SK-N-SH (cell line): ENCODE measurements at regions not wholly inside any gene's neighbourhood (a gene's known extent, or its start where the extent isn't known, plus 50 kb on each side); places are given as distances from the start of the nearest gene placed in this dataset.
A peak's percentile ranks its signal among the peaks of the same experiment; 100 is the strongest.
"Not testable (repeated sequence)": the region's sequence is repeated elsewhere in the genome, so short reads cannot be mapped to it uniquely, and the experiment has no call there.

ENCODE experiments used
- CTCF ChIA-PET: fragments of 300-600, 350-600 bp; formaldehyde crosslinking; extraction: SDS; loops from one replicate; lab custom pipeline; 2021; lab: Yijun Ruan, JAX
- POLR2A ChIA-PET: fragments of 350-600 bp; sonication (Branson Sonifier 250); formaldehyde crosslinking; extraction: SDS; loops from one replicate; lab custom pipeline; 2020; ENCODE audit warnings: antibody characterized with exemption, inconsistent platforms; lab: Yijun Ruan, JAX
- DNase-seq: peaks from one replicate; pipeline ENCODE4 v3.0.0; 2012
- H2AFZ ChIP-seq: fragments of 200-600 bp; sonication (generic); 2 replicates; pipeline ENCODE4 v1.8.1; 2016; ENCODE audit warnings: antibody characterized with exemption, mild to moderate bottlenecking, low read depth
- H3F3A ChIP-seq: fragments of 200-600 bp; sonication (generic); replicated peaks from 2 replicates; pipeline ENCODE3; 2016; ENCODE audit warnings: antibody characterized with exemption, mild to moderate bottlenecking; ENCODE audit not compliant: insufficient read depth
- H3K27ac ChIP-seq, 2 experiments: fragments of 200-500 bp in 1 of 2; fragments of 200-600 bp in 1 of 2; sonication (Bioruptor generic) in 1 of 2; sonication (generic), shearing (Covaris generic) in 1 of 2; 2 replicates each; pipeline versions ENCODE4 v1.5.1 to v1.6.1; 2014 to 2016; ENCODE audit warnings: low read depth in 2 of 2, inconsistent platforms in 1 of 2, low read length in 1 of 2, mild to moderate bottlenecking in 1 of 2, mixed read lengths in 1 of 2
- H3K27me3 ChIP-seq: fragments of 200-600 bp; sonication (generic), shearing (Covaris generic); 2 replicates; pipeline ENCODE4 v1.6.1; 2016; ENCODE audit warnings: mixed run types; ENCODE audit not compliant: insufficient read depth
- H3K36me3 ChIP-seq, 2 experiments: fragments of 200-500 bp in 1 of 2; fragments of 200-600 bp in 1 of 2; sonication (Bioruptor generic) in 1 of 2; sonication (generic) in 1 of 2; replicated peaks in 1 of 2; 2 replicates each; pipeline versions ENCODE3 to v1.5.1; 2014 to 2016; ENCODE audit warnings: low read length in 1 of 2, mild to moderate bottlenecking in 1 of 2; ENCODE audit not compliant: insufficient read depth in 2 of 2, control insufficient read depth in 1 of 2
- H3K4me1 ChIP-seq, 2 experiments: fragments of 200-500 bp in 1 of 2; fragments of 200-600 bp in 1 of 2; sonication (Bioruptor generic) in 1 of 2; sonication (generic), shearing (Covaris generic) in 1 of 2; 2 replicates each; pipeline versions ENCODE4 v1.5.1 to v1.6.1; 2014 to 2016; ENCODE audit warnings: low read depth in 1 of 2, low read length in 1 of 2, mixed run types in 1 of 2; ENCODE audit not compliant: insufficient read depth in 2 of 2, control insufficient read depth in 1 of 2
- H3K4me2 ChIP-seq: fragments of 200-600 bp; sonication (generic), shearing (Covaris generic); 2 replicates; pipeline ENCODE4 v1.6.1; 2017; ENCODE audit warnings: mixed run types
- H3K4me3 ChIP-seq, 2 experiments: fragments of 200-500 bp in 1 of 2; fragments of 200-600 bp in 1 of 2; sonication (Bioruptor generic) in 1 of 2; sonication (generic), shearing (Covaris generic) in 1 of 2; 2 replicates each; pipeline versions ENCODE4 v1.5.1 to v1.8.1; 2014 to 2016; ENCODE audit warnings: low read depth in 2 of 2, inconsistent platforms in 1 of 2, low read length in 1 of 2, mild to moderate bottlenecking in 1 of 2, mixed read lengths in 1 of 2, moderate library complexity in 1 of 2
- H3K79me2 ChIP-seq: fragments of 200-600 bp; sonication (generic); 2 replicates; pipeline ENCODE4 v1.8.1; 2017; ENCODE audit warnings: mild to moderate bottlenecking; ENCODE audit not compliant: insufficient read depth
- H3K9ac ChIP-seq: fragments of 200-600 bp; sonication (generic); 2 replicates; pipeline ENCODE4 v1.6.1; 2017; ENCODE audit warnings: mixed run types
- H3K9me2 ChIP-seq: fragments of 200-600 bp; sonication (generic); 2 replicates; pipeline ENCODE4 v1.6.1; 2017; ENCODE audit warnings: mixed run types
- H3K9me3 ChIP-seq: fragments of 200-600 bp; sonication (generic); 2 replicates; pipeline ENCODE4 v1.6.1; 2017; ENCODE audit warnings: mixed run types, mild to moderate bottlenecking, moderate library complexity
- H4K20me1 ChIP-seq: fragments of 200-600 bp; sonication (generic); 2 replicates; pipeline ENCODE4 v1.6.1; 2017; ENCODE audit warnings: mild to moderate bottlenecking, mixed run types; ENCODE audit not compliant: insufficient read depth
- CHD2 ChIP-seq: fragments of 150-350 bp; IDR thresholded peaks from 2 replicates; pipeline ENCODE4 v1.6.1; 2018; ENCODE audit warnings: low read length; ENCODE audit not compliant: partially characterized antibody
- EP300 ChIP-seq, 2 experiments: IDR thresholded peaks; 2 replicates each; pipeline versions ENCODE4 v1.4.0 to v1.6.1; 2012; ENCODE audit warnings: borderline replicate concordance in 1 of 2, low read depth in 1 of 2, low read length in 1 of 2
- FOXJ3 ChIP-seq: sonication (generic); formaldehyde crosslinking; IDR thresholded peaks from 2 replicates; pipeline ENCODE4 v1.5.1; 2020; ENCODE audit warnings: mild to moderate bottlenecking, missing genetic modification reagents
- GATA2 ChIP-seq: sonication (generic); formaldehyde crosslinking; IDR thresholded peaks from 2 replicates; pipeline ENCODE4 v1.5.0; 2020; ENCODE audit warnings: mild to moderate bottlenecking, missing genetic modification reagents
- POLR2AphosphoS5 ChIP-seq: IDR thresholded peaks from 2 replicates; pipeline ENCODE4 v1.6.1; 2012; ENCODE audit warnings: low read depth, low read length
- RAD21 ChIP-seq: IDR thresholded peaks from 2 replicates; pipeline ENCODE4 v1.6.1; 2012; ENCODE audit warnings: mild to moderate bottlenecking, low read length
- SMC3 ChIP-seq: IDR thresholded peaks from 2 replicates; pipeline ENCODE4 v1.6.1; 2012; ENCODE audit warnings: low read depth, low read length, improper control_type of control experiment
- WGBS: methylation state at CpG from one replicate; pipeline ENCODE4 v1.1.6; 2017; ENCODE audit warnings: low lambda C conversion rate; 5-methylcytosine and 5-hydroxymethylcytosine counted together
- TF ChIP-seq, protein P1 (sequence below): fragments of 200-600 bp; sonication (generic); IDR thresholded peaks from 2 replicates; pipeline ENCODE4 v1.6.1; 2017; ENCODE audit warnings: antibody characterized with exemption, mild to moderate bottlenecking, moderate library complexity

DNA sequence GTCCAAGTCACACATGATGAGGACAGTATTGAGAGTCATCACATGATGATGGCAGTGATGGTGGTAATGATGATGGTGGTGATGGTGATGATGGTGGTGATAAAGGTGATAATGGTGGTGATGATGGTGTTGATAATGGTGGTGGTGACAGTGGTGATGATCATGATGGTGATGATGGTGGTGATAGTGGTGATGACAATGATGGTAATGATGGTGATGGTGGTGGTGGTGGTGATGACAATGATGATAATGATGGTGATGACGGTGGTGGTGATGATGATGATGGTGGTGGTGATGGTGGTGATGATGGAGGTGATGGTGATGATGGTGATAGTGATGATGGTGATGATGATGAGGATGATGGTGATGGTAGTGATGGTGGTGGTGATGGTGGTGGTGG, 190.2 kb upstream of the ZNF469 start:
- Histone ChIP-seq H3K4me3 (no peak overlapping the region), H3K9me2 (no peaks in the 10 kb centered on the region), H3K4me2 (no peak overlapping the region), H3K9ac (no peak overlapping the region), H3K79me2 (no peaks in the 10 kb centered on the region), H3F3A (no peaks in the 10 kb centered on the region), H3K27me3 (no peaks in the 10 kb centered on the region), H3K4me1 (peaks cover 0 to 40% of the 10 kb centered on the region in 2 experiments; a peak in 2 of 4 replicates), H3K9me3 (no peaks in the 10 kb centered on the region), H3K36me3 (no peaks in the 10 kb centered on the region), H4K20me1 (no peaks in the 10 kb centered on the region), H3K27ac (no peak overlapping the region), H2AFZ (no peak overlapping the region)
- WGBS, result 26% methylated on average over 1 of the region's 1 CpG
- no peak for DNase-seq
- no peak for TF ChIP-seq CHD2
- CTCF ChIA-PET, result no interaction called here
- POLR2A ChIA-PET, result no interaction called here

GRCh38 chr16:88193706-88194396, 188.9 kb upstream of the ZNF469 start:
- not testable (repeated sequence) for H3K9me3 ChIP-seq, H3K79me2 ChIP-seq, H2AFZ ChIP-seq, H3K4me2 ChIP-seq, H3K9me2 ChIP-seq, H3K4me3 ChIP-seq, H3K9ac ChIP-seq, H3F3A ChIP-seq, DNase-seq, H3K36me3 ChIP-seq, H3K27me3 ChIP-seq, H4K20me1 ChIP-seq
- WGBS, result 28% methylated on average over 14 of the region's 15 CpGs
- POLR2A ChIA-PET, result interaction anchor here (2.2 kb wide), 1 partner anchor 89 kb away, joined by 8 read pairs; no protein-coding TSS in a partner anchor
- Histone ChIP-seq H3K27ac (peak overlapping the region in 1 of 2 experiments; percentile 99; a peak in 2 of 4 replicates), H3K4me1 (peaks cover 0 to 30% of the 10 kb centered on the region in 2 experiments; a peak in 2 of 4 replicates)
- TF ChIP-seq SMC3 (peak; percentile 63), RAD21 (peak; percentile 61)
- TF ChIP-seq, protein P1, sequence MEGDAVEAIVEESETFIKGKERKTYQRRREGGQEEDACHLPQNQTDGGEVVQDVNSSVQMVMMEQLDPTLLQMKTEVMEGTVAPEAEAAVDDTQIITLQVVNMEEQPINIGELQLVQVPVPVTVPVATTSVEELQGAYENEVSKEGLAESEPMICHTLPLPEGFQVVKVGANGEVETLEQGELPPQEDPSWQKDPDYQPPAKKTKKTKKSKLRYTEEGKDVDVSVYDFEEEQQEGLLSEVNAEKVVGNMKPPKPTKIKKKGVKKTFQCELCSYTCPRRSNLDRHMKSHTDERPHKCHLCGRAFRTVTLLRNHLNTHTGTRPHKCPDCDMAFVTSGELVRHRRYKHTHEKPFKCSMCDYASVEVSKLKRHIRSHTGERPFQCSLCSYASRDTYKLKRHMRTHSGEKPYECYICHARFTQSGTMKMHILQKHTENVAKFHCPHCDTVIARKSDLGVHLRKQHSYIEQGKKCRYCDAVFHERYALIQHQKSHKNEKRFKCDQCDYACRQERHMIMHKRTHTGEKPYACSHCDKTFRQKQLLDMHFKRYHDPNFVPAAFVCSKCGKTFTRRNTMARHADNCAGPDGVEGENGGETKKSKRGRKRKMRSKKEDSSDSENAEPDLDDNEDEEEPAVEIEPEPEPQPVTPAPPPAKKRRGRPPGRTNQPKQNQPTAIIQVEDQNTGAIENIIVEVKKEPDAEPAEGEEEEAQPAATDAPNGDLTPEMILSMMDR, result peak; percentile 62
- TF ChIP-seq, all 33 proteins: peak for 3; not testable (repeated sequence) for 30
- CTCF ChIA-PET, result interaction anchor here (1.1 to 4.3 kb wide), 9 partner anchors 11 to 244 kb away, joined by 3 to 48 read pairs (median 5); no protein-coding TSS in a partner anchor

- Histone ChIP-seq H3K4me1 (peaks cover 0 to 30% of the 10 kb centered on the region in 2 experiments; a peak in 2 of 4 replicates), H3K9ac (no peak overlapping the region), H3K27ac (peak overlapping the region in 1 of 2 experiments; percentile 99; a peak in 2 of 4 replicates), H2AFZ (no peak overlapping the region), H3K79me2 (no peaks in the 10 kb centered on the region), H3K27me3 (no peaks in the 10 kb centered on the region), H3F3A (no peaks in the 10 kb centered on the region), H3K4me3 (no peak overlapping the region; a peak in 1 of 4 replicates), H3K9me2 (no peaks in the 10 kb centered on the region), H3K9me3 (no peaks in the 10 kb centered on the region), H3K36me3 (no peaks in the 10 kb centered on the region), H3K4me2 (no peak overlapping the region), H4K20me1 (no peaks in the 10 kb centered on the region)
- TF ChIP-seq CHD2 (peak; percentile 6), RAD21 (peak; percentile 30; the same call in 1 of the 2 replicates), POLR2AphosphoS5 (no peak), GATA2 (peak; percentile 44; the same call in 1 of the 2 replicates), FOXJ3 (CRISPR knock-in tag) (0 out of 2 replicates have a peak, but pooled peaks have one; percentile 41), EP300 (IDR thresholded peaks at IDR 0.05; ENCODE audit: borderline replicate concordance in 1 of 2, low read depth in 1 of 2, low read length in 1 of 2) (peak in 1 of 2 experiments; percentile 60; a peak in 2 of 4 replicates)
- POLR2A ChIA-PET, result interaction anchor here (1.5 to 2.2 kb wide), 2 partner anchors 50 to 88 kb away, joined by 4 to 8 read pairs; no protein-coding TSS in a partner anchor
- 73% methylated on average over 43 of the region's 47 CpGs for WGBS
- peak; percentile 87 for DNase-seq
- CTCF ChIA-PET, result interaction anchor here (0.8 to 4.3 kb wide), 11 partner anchors 10 to 243 kb away, joined by 3 to 48 read pairs (median 5); no protein-coding TSS in a partner anchor
Measured at GRCh38 chr16:88194397-88195268, 188.1 kb upstream of the ZNF469 start.
